Heart left ventricle (tissue), 13 donors: ENCODE measurements at regions not wholly inside any gene's neighbourhood (a gene's known extent, or its start where the extent isn't known, plus 50 kb on each side); places are given as distances from the start of the nearest gene placed in this dataset.

Experiments
- CTCF ChIP-seq, 12 donors: fragments of 200-600 bp; sonication (generic) in 4 of 12; IDR thresholded peaks; one replicate each; pipeline versions ENCODE4 v1.5.0 to v1.8.0; 2018 to 2022; ENCODE audit warnings: antibody characterized with exemption in 12 of 12, mild to moderate bottlenecking in 5 of 12
- POLR2A ChIP-seq, 2 donors: fragments of 450-650 bp; IDR thresholded peaks; one replicate each; pipeline ENCODE4 v1.6.1; 2017; ENCODE audit warnings: antibody characterized with exemption in 2 of 2, mild to moderate bottlenecking in 2 of 2, moderate library complexity in 2 of 2
- donor health status: ischemic (EF 13 %, LVEDD 7.1; RV severe dilation, severe dysfunction).
- donor health status: DM: no; HTN: yes; CAD: no.
- donor health status: DM: no; HTN: no; CAD: no.
- donor health status: ischemic (EF 25% LVEDD 6.9; RV normal size, moderate dysfunction).
- donor health status: ischemic (EF 25% LVEDD 5.7; RV mildly dilated, moderate dysfunction).
- donor health status: ischemic (EF 35%, LVEDD 5.7; RV mildly dilated, moderate dysfunction).
- donor health status: nonischemic (EF 11% LVEDD 7.7; RV severe dilation, severe dysfunction).
- donor health status: DM: yes; HTN: yes; CAD: no.
- donor health status: PGD.
- donor health status: ischemic (EF 29% LVEDD 5.4; RV normal size, mild dysfunction).
- donor health status: nonischemic (EF 23%, LVEDD 6.1; RV moderate dilation, normal function).

GRCh38 chr7:10913457-10913856 lies 60.2 kb upstream of the PHF14 start:
- TF ChIP-seq CTCF (IDR thresholded peaks at IDR 0.05) = no peak
- no peak for TF ChIP-seq POLR2A (IDR thresholded peaks at IDR 0.05)
